GM21786 (cell line): ENCODE measurements at regions not wholly inside any gene's neighbourhood (a gene's known extent, or its start where the extent isn't known, plus 50 kb on each side); places are given as distances from the start of the nearest gene placed in this dataset.
A peak's percentile ranks its signal among the peaks of the same experiment; 100 is the strongest.

Experiments used
- ATAC-seq: cut with Tn5 transposase; IDR thresholded peaks from one replicate; pipeline ENCODE4 v1.9.1; 2021; ENCODE audit not compliant: unreplicated experiment

DNA sequence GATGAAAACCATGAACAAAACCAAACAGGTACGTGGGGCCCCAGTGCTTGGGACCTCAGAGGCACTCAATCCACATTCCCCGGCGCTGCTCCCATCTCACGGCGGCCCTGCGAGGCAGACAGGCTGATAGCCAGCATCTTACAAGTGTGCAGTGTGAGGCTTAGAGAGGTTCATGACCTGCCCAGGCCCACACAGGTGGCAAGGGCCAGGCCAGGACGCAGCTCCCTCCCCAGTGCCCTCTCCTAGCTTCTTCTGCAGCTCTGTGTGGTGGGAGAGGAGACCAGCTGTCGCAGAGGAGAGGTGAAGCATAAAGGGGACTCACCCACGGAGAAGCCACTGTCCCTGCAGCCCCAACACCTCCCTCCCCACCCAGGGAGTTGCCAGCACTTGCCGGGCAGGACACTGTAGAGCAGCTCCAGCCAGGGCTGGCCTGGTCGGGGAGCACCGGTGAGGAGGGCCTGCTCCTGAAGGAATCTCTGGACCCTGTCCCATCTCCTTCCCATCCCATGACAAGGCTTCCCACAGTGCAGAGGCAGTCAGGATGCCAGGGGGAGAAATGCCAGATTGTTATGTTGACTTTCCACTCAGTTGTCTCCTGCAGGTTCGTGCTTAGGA lies 92.4 kb upstream of the TMEM45B start:
- ATAC-seq = no peak

DNA sequence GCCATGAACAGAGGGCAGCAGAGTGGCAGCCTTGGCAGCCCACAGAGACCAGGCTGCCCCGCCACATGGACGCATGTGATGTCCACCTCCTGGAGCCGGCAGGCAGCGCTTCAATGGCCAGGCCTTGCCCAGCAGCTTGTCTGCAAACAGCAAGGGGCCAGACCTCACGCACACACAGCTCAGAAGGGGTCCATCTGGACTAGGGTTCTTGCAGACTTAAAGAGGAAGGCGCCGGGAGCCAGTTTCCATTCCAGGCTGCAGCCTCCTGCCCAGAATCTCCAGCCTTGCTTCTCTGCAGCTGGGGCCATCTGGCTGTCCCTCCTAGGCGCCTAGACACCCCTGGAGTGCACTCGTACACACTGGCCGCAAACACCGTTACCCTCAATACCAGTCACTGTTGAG lies 91.9 kb upstream of the TMEM45B start:
- no peak for ATAC-seq

DNA sequence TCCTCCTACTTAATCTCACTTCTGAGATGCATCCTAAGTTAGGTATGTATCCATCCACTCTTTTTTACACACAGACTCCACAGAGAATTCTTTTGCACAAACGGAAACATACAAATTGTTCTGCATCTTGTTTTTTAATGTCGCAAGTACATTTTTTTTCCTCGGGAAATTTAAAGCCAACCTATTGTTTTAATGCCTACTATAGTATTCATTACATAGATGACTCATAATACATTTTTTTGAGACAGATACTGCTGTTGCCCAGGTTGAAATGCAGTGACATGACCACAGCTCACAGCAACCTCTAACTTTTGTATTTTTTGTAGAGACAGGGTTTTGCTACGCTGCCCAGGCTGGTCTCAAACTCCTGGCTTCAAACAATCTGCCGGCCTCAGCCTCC lies 90.8 kb upstream of the TMEM45B start:
- no peak for ATAC-seq

DNA sequence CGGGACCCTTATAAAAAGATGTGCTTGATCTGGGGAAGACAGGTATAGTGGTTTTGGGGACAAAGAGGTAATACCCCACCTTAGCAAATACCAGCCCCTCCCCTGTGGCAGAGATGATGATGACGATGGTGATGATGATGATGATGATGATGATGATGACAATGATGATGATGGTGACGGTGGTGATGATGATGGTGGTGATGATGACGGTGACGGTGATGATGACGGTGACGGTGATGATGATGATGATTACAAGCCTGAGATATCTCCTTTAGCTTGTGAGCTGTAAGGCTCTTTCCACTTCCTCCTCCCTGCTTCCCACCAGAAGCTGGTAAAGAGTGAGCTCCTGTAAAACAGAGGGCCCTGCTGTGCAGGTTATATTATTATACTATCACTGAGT lies 89.5 kb upstream of the TMEM45B start:
- ATAC-seq = no peak

GRCh38 chr11:129728581-129728980 lies 87.1 kb upstream of the TMEM45B start:
- ATAC-seq = no peak

DNA sequence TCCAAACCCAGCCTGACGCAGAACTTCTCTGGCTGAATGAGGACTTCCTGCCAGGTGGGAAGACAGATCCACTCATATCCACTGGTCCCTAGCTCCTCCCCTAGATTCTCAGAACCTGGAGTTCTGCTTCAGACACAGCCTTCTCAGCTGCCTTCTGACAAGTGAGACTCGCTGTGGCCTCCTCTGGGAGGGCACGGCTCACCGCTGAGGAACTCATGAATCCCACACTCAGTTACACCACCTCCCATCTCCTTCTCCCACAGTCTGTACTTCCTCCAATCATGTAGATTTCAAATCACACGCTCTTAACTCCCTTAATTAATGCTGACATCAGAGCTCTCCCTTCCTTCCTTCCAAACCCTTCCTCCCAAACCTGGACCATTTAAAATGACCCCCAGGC lies 86.4 kb upstream of the TMEM45B start:
- ATAC-seq = no peak

DNA sequence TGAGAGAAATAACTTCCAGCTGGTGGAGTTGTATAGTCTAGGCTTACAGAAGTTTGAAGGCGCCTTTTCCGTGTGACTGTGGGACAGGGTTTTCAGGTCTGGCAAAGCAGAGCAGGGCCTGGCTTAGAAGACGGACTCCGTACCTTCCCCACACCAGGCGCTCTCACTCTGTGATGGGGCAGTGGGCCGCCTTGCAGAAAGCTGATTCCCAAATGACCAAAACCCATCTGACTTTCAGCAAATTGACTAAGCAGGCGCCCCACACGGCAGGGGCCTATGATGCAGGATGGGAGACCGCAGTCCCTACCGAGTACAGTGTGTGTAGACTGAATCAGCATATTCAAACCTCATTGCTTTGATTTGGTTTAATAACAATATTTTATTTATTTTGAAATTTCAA lies 85.8 kb upstream of the TMEM45B start:
- no peak for ATAC-seq

- no peak for ATAC-seq
These were observed 84.3 kb upstream of the TMEM45B start for GRCh38 chr11:129731316-129731715.

DNA sequence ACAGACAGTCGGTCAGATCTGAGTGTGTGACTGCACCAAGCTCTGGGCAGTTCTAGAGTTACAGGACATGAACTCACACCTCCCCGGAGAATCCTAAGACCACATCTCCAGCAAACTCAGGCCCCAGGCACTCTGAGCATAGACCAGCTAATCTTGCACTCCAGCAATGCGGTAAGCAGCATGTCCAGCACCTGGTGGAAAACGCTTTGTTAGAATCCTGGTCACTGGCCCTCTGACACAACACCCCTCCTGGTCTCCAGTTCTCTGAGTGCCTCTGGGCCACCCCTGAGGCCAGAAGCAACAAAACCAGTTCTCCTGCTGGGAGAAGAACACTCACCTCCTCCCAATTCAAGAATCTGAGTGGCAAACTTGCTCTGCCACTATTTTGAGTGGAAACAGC lies 82.7 kb upstream of the TMEM45B start:
- no peak for ATAC-seq

DNA sequence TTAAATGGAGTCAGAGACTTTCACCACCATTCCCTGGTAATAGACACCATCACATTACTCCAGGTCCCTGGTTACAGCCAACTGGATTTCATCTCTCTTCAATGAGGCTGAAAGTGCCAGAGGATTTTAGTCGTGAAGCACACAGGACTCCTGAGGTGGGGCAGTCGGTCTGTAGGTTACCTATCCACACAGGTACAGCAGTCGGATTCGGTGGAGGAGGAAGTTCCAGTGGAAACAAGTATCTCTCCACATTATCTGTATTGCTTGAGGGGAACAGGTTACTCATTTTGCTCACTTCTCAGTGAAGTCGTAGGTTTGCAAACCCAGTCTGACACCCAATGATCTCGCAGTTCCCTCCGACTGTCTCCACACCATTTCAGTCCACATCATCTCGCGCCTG lies 82.3 kb upstream of the TMEM45B start:
- no peak for ATAC-seq

GRCh38 chr11:129733981-129734380 lies 81.7 kb upstream of the TMEM45B start:
- ATAC-seq = no peak

GRCh38 chr11:129734654-129735053 lies 81.0 kb upstream of the TMEM45B start:
- no peak for ATAC-seq

DNA sequence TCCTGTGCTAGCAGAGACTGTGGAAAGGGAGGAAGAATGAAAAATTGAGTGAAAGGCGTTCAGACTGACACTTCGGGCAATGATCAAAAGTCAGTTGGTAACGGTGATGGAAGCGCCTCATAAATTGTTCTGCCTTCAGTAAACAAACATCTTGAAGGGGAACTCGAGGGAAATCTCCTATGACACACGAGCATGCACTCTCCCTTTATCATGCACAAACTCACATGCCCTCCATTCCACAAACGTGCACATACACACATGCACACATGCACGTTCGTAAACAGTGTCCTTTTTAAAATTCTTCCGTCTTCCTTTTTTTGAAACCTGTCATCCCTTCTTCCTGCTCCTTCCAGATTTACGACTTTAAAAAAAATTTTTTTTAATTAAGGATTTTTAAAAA lies 77.8 kb upstream of the TMEM45B start:
- no peak for ATAC-seq

- no peak for ATAC-seq
These were observed 77.4 kb upstream of the TMEM45B start for GRCh38 chr11:129738242-129738641.

- ATAC-seq = no peak
These were observed 76.3 kb upstream of the TMEM45B start for GRCh38 chr11:129739339-129739738.

DNA sequence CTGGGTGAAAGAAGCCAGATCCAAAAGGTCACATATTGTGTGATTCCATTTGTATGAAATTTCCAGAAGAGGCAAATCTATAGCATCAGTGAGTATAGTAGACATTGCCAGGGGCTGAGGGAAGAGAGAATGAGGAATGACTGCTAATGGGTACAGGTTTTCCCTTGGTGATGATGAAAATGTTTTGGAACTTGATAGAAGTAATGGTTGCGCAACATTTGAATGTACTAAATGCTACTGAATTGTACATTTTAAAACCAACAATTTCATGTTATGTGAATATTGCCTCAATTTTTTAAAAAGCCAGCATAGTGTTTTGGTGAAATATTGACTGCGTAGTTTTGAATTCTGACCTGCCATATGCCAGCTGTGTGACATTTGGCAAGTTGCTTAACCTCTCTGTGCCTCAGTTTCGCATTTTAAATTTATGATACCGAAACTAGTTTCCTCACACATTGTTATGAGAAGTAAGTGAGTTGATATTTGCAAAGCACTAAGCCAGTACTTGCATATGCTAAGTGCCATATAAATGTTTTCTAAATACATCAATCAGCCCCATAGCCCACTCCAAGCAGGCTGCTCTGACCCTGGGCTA lies 75.4 kb upstream of the TMEM45B start:
- ATAC-seq = no peak

GRCh38 chr11:129743112-129743815 lies 72.4 kb upstream of the TMEM45B start:
- no peak for ATAC-seq

DNA sequence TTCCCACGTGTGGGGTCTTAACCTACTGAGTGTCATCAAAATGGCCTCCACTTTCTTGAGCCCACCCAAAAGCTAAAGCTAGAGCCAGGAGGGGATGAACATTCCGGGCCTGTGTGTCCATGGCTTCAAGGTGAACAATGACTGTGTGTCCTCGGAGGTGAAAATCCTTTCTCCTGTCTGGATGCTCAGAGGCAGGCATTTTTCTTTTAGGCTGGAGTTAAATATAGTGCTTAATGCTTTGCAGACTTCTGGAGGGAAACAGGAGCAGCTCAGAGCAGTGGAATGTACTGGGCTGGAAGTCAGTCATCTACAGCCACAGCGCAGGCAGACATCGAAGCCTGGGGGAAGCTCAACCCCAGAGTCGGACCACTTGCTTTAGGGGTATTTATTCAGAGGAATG lies 68.6 kb upstream of the TMEM45B start:
- ATAC-seq = no peak

DNA sequence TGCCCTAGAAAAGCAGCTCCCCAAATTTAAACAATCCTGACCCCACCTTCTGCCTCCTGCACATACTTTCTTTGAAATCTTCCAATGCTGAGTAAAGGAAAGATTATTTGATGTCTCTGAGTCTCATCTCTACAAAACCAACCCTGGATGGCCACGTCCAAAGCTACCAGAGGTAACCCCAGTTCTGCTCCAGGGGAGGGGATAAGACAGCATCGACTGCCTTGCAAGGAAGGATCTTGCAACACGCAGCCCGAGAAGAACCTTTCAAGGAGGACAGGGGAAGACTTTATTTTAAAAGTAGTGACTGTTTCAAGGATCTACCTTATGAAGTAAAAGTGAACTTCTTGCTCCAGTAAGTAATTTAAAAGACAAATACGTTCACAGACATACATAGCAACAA lies 66.5 kb upstream of the TMEM45B start:
- ATAC-seq = no peak

- peak; percentile 92 for ATAC-seq
These were observed 65.0 kb upstream of the TMEM45B start for GRCh38 chr11:129750343-129751292.

DNA sequence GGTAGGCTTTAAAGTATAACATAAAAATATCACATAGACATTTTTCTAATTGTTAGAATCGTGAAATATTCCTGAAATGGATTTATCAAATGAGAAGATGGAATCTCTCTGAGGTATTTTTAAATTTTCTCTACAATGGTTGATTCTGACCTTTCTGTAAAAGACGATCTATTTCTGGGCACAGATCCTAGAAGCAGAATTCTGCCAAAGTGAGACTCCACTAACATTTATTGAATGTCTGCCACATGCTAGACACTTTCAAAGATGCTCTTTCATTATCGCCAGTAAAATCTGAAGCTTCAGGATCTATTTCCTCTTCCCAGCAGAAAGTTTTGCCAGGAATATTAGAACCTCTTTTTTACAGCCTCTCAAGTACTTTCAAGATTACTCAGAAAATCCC lies 64.1 kb upstream of the TMEM45B start:
- ATAC-seq = no peak
